HL-60 (cell line): ENCODE measurements at regions not wholly inside any gene's neighbourhood (a gene's known extent, or its start where the extent isn't known, plus 50 kb on each side); places are given as distances from the start of the nearest gene placed in this dataset.

Experiments used
- DNase-seq, 2 experiments: peaks; one replicate each; pipeline ENCODE4 v3.0.0-alpha.2; 2010 to 2020; ENCODE audit warnings: low read depth in 1 of 2, low spot score in 1 of 2
- H3K27ac ChIP-seq: fragments of 250-450 bp; sonication (Bioruptor Pico); replicated peaks from 2 replicates; pipeline ENCODE4 v1.5.1; 2020; ENCODE audit warnings: mild to moderate bottlenecking, moderate library complexity
- H3K27me3 ChIP-seq: fragments of 250-450 bp; sonication (Bioruptor Pico); 2 replicates; pipeline ENCODE4 v1.5.1; 2021; ENCODE audit warnings: mild to moderate bottlenecking, moderate library complexity; ENCODE audit not compliant: insufficient read depth, poor library complexity, severe bottlenecking
- H3K4me3 ChIP-seq: replicated peaks from 2 replicates; pipeline ENCODE4 v1.5.1; 2011; ENCODE audit warnings: mild to moderate bottlenecking, control low read depth, low read length; ENCODE audit not compliant: insufficient read depth
- CTCF ChIP-seq: IDR thresholded peaks from one replicate; pipeline ENCODE4 v1.5.1; 2011; ENCODE audit warnings: low read length, control low read depth, inconsistent platforms; ENCODE audit not compliant: insufficient read depth
- GABPA ChIP-seq: IDR thresholded peaks from 2 replicates; pipeline ENCODE4 v1.6.1; 2012; ENCODE audit warnings: low read depth
- POLR2AphosphoS5 ChIP-seq: IDR thresholded peaks from 2 replicates; pipeline ENCODE4 v1.6.1; 2012; ENCODE audit warnings: low read depth
- REST ChIP-seq: IDR thresholded peaks from 2 replicates; pipeline ENCODE4 v1.6.1; 2012; ENCODE audit warnings: low read depth; ENCODE audit not compliant: insufficient replicate concordance
- SPI1 ChIP-seq: IDR thresholded peaks from 2 replicates; pipeline ENCODE4 v1.6.1; 2012; ENCODE audit warnings: low read depth, mild to moderate bottlenecking, borderline replicate concordance

GRCh38 chr15:58285921-58286278, 145.9 kb upstream of the LIPC start:
- Histone ChIP-seq H3K27ac (no peak overlapping the region), H3K27me3 (no peaks in the 10 kb centered on the region), H3K4me3 (no peak overlapping the region)
- no peak for DNase-seq
- TF ChIP-seq GABPA, result no peak
- TF ChIP-seq CTCF, result no peak
- TF ChIP-seq SPI1, result no peak
- TF ChIP-seq POLR2AphosphoS5, result no peak
- TF ChIP-seq REST, result no peak

GRCh38 chr15:58286523-58286922, 145.3 kb upstream of the LIPC start:
- TF ChIP-seq POLR2AphosphoS5 (no peak), SPI1 (no peak), REST (no peak), CTCF (no peak)
- Histone ChIP-seq H3K27me3 (no peaks in the 10 kb centered on the region), H3K27ac (no peak overlapping the region), H3K4me3 (no peak overlapping the region)
- no peak for DNase-seq

GRCh38 chr15:58287891-58288290, 143.9 kb upstream of the LIPC start:
- no peak overlapping the region for H3K27ac ChIP-seq
- no peak for DNase-seq
- no peak for TF ChIP-seq CTCF
- no peak for TF ChIP-seq REST
- no peak for TF ChIP-seq GABPA
- no peak for TF ChIP-seq SPI1
- TF ChIP-seq POLR2AphosphoS5, result no peak
- no peak overlapping the region for H3K4me3 ChIP-seq
- H3K27me3 ChIP-seq, result no peaks in the 10 kb centered on the region
